Neural progenitor cell (in vitro differentiated cells): ENCODE measurements at regions not wholly inside any gene's neighbourhood (a gene's known extent, or its start where the extent isn't known, plus 50 kb on each side); places are given as distances from the start of the nearest gene placed in this dataset.

Experiments
- DNase-seq: peaks from one replicate; pipeline ENCODE4 v3.0.0-alpha.2; 2016; ENCODE audit warnings: low spot score
- H2AFZ ChIP-seq: fragments of 200-600 bp; sonication (generic); replicated peaks from 2 replicates; pipeline ENCODE4 v1.6.1; 2016; ENCODE audit warnings: antibody characterized with exemption
- H3F3A ChIP-seq: fragments of 200-600 bp; sonication (generic); 2 replicates; pipeline ENCODE4 v1.6.1; 2016; ENCODE audit warnings: antibody characterized with exemption, low read depth
- H3K27ac ChIP-seq: fragments of 200-600 bp; sonication (generic); 2 replicates; pipeline ENCODE4 v1.5.1; 2016; ENCODE audit warnings: mild to moderate bottlenecking
- H3K27me3 ChIP-seq: fragments of 200-600 bp; sonication (generic); 2 replicates; pipeline ENCODE4 v1.6.1; 2016; ENCODE audit warnings: mild to moderate bottlenecking, moderate library complexity
- H3K36me3 ChIP-seq: fragments of 200-600 bp; sonication (generic); 2 replicates; pipeline ENCODE4 v1.5.1; 2016
- H3K4me1 ChIP-seq: fragments of 200-600 bp; sonication (generic); 2 replicates; pipeline ENCODE4 v1.6.1; 2016; ENCODE audit warnings: mixed run types
- H3K4me2 ChIP-seq: fragments of 200-600 bp; sonication (generic); 2 replicates; pipeline ENCODE4 v1.6.1; 2016
- H3K4me3 ChIP-seq: fragments of 200-600 bp; sonication (generic); 2 replicates; pipeline ENCODE4 v1.5.1; 2016
- H3K79me2 ChIP-seq: fragments of 200-600 bp; sonication (generic); 2 replicates; pipeline ENCODE4 v1.6.1; 2016; ENCODE audit warnings: low read depth
- H3K9ac ChIP-seq: fragments of 200-600 bp; sonication (generic); 2 replicates; pipeline ENCODE4 v1.6.1; 2016
- H3K9me3 ChIP-seq: fragments of 200-600 bp; sonication (generic); 2 replicates; pipeline ENCODE4 v1.5.1; 2016; ENCODE audit warnings: low read depth
- H4K20me1 ChIP-seq: fragments of 200-600 bp; sonication (generic); 2 replicates; pipeline ENCODE4 v1.6.1; 2016; ENCODE audit warnings: low read depth
- H3K27ac Mint-ChIP-seq: 3 replicates; pipeline ENCODE4 v1.8.0; 2021; ENCODE audit warnings: mixed read lengths
- H3K27me3 Mint-ChIP-seq: 2 replicates; pipeline ENCODE4 v1.8.0; 2022; ENCODE audit warnings: low read depth, mild to moderate bottlenecking, inconsistent platforms, moderate library complexity, mixed read lengths; ENCODE audit not compliant: insufficient read depth
- H3K36me3 Mint-ChIP-seq: 3 replicates; pipeline ENCODE4 v1.8.0; 2021; ENCODE audit warnings: mixed read lengths
- H3K4me1 Mint-ChIP-seq: 3 replicates; pipeline ENCODE4 v1.8.0; 2021; ENCODE audit warnings: mixed read lengths
- H3K4me3 Mint-ChIP-seq: 3 replicates; pipeline ENCODE4 v1.8.0; 2021; ENCODE audit warnings: mild to moderate bottlenecking, moderate library complexity, mixed read lengths
- H3K9me3 Mint-ChIP-seq: 3 replicates; pipeline ENCODE4 v1.8.0; 2020; ENCODE audit warnings: mixed read lengths
- CTCF ChIP-seq: fragments of 200-600 bp; sonication (generic); IDR thresholded peaks from 2 replicates; pipeline ENCODE4 v1.5.1; 2017; ENCODE audit warnings: antibody characterized with exemption, mild to moderate bottlenecking
- EZH2 ChIP-seq: fragments of 200-600 bp; sonication (generic); IDR thresholded peaks from 2 replicates; pipeline ENCODE4 v1.6.1; 2017; ENCODE audit warnings: antibody characterized with exemption, mild to moderate bottlenecking, moderate library complexity
- EZH2phosphoT487 ChIP-seq: fragments of 200-600 bp; sonication (generic); IDR thresholded peaks from 2 replicates; pipeline ENCODE4 v1.6.1; 2017; ENCODE audit warnings: antibody characterized with exemption

- Histone ChIP-seq H3K27ac (no peak overlapping the region), H2AFZ (no peak overlapping the region), H3K4me2 (no peak overlapping the region), H3K9me3 (no peaks in the 10 kb centered on the region), H4K20me1 (no peaks in the 10 kb centered on the region), H3K79me2 (no peaks in the 10 kb centered on the region), H3K36me3 (no peaks in the 10 kb centered on the region), H3F3A (no peaks in the 10 kb centered on the region), H3K4me1 (peaks cover 8% of the 10 kb centered on the region), H3K9ac (no peak overlapping the region), H3K27me3 (no peaks in the 10 kb centered on the region), H3K4me3 (no peak overlapping the region)
- peak overlapping the region; percentile 37 for H3K27ac Mint-ChIP-seq
- H3K9me3 Mint-ChIP-seq: peaks cover 2% of the 10 kb centered on the region
- H3K4me1 Mint-ChIP-seq: peaks cover 9% of the 10 kb centered on the region
- TF ChIP-seq EZH2 (no peak), EZH2phosphoT487 (no peak), CTCF (no peak)
- no peaks in the 10 kb centered on the region for H3K36me3 Mint-ChIP-seq
- H3K4me3 Mint-ChIP-seq: no peak overlapping the region
- DNase-seq: no peak
- H3K27me3 Mint-ChIP-seq: peaks cover 6% of the 10 kb centered on the region
Observed at GRCh38 chr19:30088567-30088966, 146.5 kb downstream of the URI1 start.

DNA sequence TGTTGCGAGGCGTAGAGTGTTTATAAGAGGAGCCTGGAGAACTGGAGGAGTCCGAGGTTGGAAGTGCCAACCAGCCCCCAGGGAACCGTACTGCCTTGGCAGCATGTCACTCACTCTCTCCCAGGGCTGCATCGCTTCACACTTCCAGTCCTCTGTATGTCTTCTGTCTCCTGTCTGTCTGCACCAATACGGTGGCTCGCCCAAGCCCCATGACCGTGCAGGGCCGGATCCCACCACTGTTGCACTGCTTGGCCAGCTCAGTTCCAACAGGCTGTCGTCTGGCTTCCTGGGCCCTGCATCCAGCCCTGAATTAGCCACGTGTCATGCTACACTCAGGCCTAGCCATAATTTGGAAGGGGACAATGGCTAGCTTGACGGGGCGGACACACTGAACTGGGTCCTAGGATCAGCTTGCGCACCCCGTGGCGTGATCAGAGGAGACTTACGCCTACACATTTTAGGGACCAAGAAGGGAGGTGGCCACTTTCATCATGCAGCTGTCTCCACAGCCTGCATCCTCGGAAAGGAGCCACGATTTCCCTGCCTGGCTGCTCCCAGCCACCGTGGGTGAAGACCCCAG lies 147.1 kb downstream of the URI1 start:
- Histone ChIP-seq H3K4me1 (peaks cover 8% of the 10 kb centered on the region), H2AFZ (no peak overlapping the region), H3K9ac (no peak overlapping the region), H3K4me2 (no peak overlapping the region), H3K9me3 (no peaks in the 10 kb centered on the region), H3K4me3 (no peak overlapping the region), H4K20me1 (no peaks in the 10 kb centered on the region), H3K27ac (no peak overlapping the region), H3F3A (no peaks in the 10 kb centered on the region), H3K79me2 (no peaks in the 10 kb centered on the region), H3K36me3 (no peaks in the 10 kb centered on the region), H3K27me3 (no peaks in the 10 kb centered on the region)
- H3K4me1 Mint-ChIP-seq: peaks cover 9% of the 10 kb centered on the region
- H3K36me3 Mint-ChIP-seq: no peaks in the 10 kb centered on the region
- H3K27me3 Mint-ChIP-seq: peaks cover 6% of the 10 kb centered on the region
- TF ChIP-seq CTCF: no peak
- TF ChIP-seq EZH2: no peak
- TF ChIP-seq EZH2phosphoT487: no peak
- H3K4me3 Mint-ChIP-seq: no peak overlapping the region
- H3K9me3 Mint-ChIP-seq: peaks cover 2% of the 10 kb centered on the region
- no peak overlapping the region for H3K27ac Mint-ChIP-seq
- no peak for DNase-seq

- H3K27me3 Mint-ChIP-seq: peaks cover 5% of the 10 kb centered on the region
- Histone ChIP-seq H2AFZ (no peak overlapping the region), H3K9ac (no peak overlapping the region), H3K4me2 (no peak overlapping the region), H3K79me2 (no peaks in the 10 kb centered on the region), H4K20me1 (no peaks in the 10 kb centered on the region), H3K27me3 (no peaks in the 10 kb centered on the region), H3K9me3 (no peaks in the 10 kb centered on the region), H3F3A (no peaks in the 10 kb centered on the region), H3K27ac (no peak overlapping the region), H3K4me3 (no peak overlapping the region), H3K4me1 (peaks cover 8% of the 10 kb centered on the region), H3K36me3 (no peaks in the 10 kb centered on the region)
- peaks cover 2% of the 10 kb centered on the region for H3K9me3 Mint-ChIP-seq
- no peak overlapping the region for H3K27ac Mint-ChIP-seq
- DNase-seq: no peak
- TF ChIP-seq EZH2 (no peak), CTCF (no peak)
- no peaks in the 10 kb centered on the region for H3K36me3 Mint-ChIP-seq
- peaks cover 11% of the 10 kb centered on the region for H3K4me1 Mint-ChIP-seq
- no peak overlapping the region for H3K4me3 Mint-ChIP-seq
Observed at GRCh38 chr19:30090476-30090875, 148.4 kb downstream of the URI1 start.
